NCI-H1417 (cell line): ENCODE measurements at regions not wholly inside any gene's neighbourhood (a gene's known extent, or its start where the extent isn't known, plus 50 kb on each side); places are given as distances from the start of the nearest gene placed in this dataset.
A peak's percentile ranks its signal among the peaks of the same experiment; 100 is the strongest.

Experiments used
- DNase-seq, 3 experiments: peaks; one replicate each; lab custom pipeline; 2025; lab: John Stamatoyannopoulos, UW

- no peak for DNase-seq
These were observed 489.7 kb downstream of the MIAT start for GRCh38 chr22:27146866-27147633.

- no peak for DNase-seq
These were observed 490.7 kb downstream of the MIAT start for GRCh38 chr22:27148055-27148454.

- no peak for DNase-seq
These were observed 491.6 kb downstream of the MIAT start for GRCh38 chr22:27148886-27149470.

GRCh38 chr22:27149921-27150543, 492.6 kb downstream of the MIAT start:
- no peak for DNase-seq

GRCh38 chr22:27150544-27150941, 493.2 kb downstream of the MIAT start:
- DNase-seq = peak in 1 of 3 experiments; percentile 3

- no peak for DNase-seq
These were observed 494.0 kb downstream of the MIAT start for GRCh38 chr22:27151407-27151806.

- DNase-seq = no peak
These were observed 494.6 kb downstream of the MIAT start for GRCh38 chr22:27152033-27152432.

GRCh38 chr22:27152883-27153282, 495.5 kb downstream of the MIAT start:
- DNase-seq = no peak

GRCh38 chr22:27153386-27153785, 496.0 kb downstream of the MIAT start:
- no peak for DNase-seq

GRCh38 chr22:27154717-27155116, 497.3 kb downstream of the MIAT start:
- DNase-seq = no peak

- no peak for DNase-seq
These were observed 499.6 kb downstream of the MIAT start for GRCh38 chr22:27156821-27157489.

GRCh38 chr22:27157666-27158370, 500.4 kb downstream of the MIAT start:
- peak in 1 of 3 experiments; percentile 6 for DNase-seq

- no peak for DNase-seq
These were observed 501.6 kb downstream of the MIAT start for GRCh38 chr22:27159016-27159415.

GRCh38 chr22:27159716-27160295, 502.4 kb downstream of the MIAT start:
- no peak for DNase-seq

- DNase-seq = peak in 1 of 3 experiments; percentile 11
These were observed 506.1 kb downstream of the MIAT start for GRCh38 chr22:27163162-27164137.

GRCh38 chr22:27164781-27165503, 507.6 kb downstream of the MIAT start:
- no peak for DNase-seq

GRCh38 chr22:27168681-27169080, 511.3 kb downstream of the MIAT start:
- no peak for DNase-seq

GRCh38 chr22:27170491-27170890, 513.1 kb downstream of the MIAT start:
- no peak for DNase-seq

- no peak for DNase-seq
These were observed 513.8 kb downstream of the MIAT start for GRCh38 chr22:27171212-27171611.

GRCh38 chr22:27173530-27173929, 516.1 kb downstream of the MIAT start:
- DNase-seq = no peak
